Stimulated activated CD8-positive, alpha-beta memory T cell treated with anti-CD3 and anti-CD28 coated beads, Interleukin-7, amount 100 ng/mL, for 24 hours (primary cell): ENCODE measurements at regions not wholly inside any gene's neighbourhood (a gene's known extent, or its start where the extent isn't known, plus 50 kb on each side); places are given as distances from the start of the nearest gene placed in this dataset.

Experiments
- DNase-seq: peaks from one replicate; pipeline ENCODE4 v3.0.0-alpha.2; 2020; ENCODE audit warnings: low read depth

DNA sequence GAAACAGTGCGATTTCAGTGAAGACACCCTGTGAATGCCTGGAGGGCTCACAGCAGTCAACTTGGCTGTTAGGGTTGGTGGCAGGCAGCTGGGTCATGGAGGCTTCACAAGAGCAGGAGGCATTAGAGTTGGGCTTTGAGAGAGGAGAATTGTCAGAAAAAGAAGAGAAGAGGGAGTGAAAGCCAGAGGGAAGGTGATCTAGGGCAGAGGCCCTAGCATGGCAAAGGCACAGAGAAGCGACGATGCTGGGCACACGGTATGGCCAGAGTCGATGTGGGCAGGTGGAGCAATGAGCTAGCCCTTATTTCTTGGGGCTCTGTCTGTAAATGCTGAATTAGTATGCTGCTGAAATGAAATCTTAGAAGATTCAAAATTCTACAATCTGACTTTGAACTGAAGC, 52.6 kb upstream of the OLFM4 start:
- no peak for DNase-seq

DNA sequence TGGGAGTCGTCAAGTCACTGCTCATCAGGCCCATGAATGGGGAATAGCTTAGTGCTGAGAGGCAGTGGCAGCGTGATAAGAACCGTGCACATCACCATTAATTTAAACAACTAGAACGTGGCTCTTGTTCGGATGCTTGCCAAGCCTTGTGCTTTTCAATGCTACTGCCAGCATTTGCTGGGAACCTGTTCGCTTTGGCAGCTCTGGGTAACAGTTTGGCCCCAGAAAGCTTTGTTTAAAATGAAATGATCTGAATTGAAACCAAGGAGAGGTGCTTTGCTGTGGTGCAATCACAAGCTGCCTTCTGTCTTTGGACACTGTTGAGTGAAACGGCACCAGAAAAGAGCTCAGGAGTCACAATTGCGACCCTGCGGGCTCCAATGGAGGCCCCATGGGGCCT, 53.5 kb upstream of the OLFM4 start:
- DNase-seq = no peak

DNA sequence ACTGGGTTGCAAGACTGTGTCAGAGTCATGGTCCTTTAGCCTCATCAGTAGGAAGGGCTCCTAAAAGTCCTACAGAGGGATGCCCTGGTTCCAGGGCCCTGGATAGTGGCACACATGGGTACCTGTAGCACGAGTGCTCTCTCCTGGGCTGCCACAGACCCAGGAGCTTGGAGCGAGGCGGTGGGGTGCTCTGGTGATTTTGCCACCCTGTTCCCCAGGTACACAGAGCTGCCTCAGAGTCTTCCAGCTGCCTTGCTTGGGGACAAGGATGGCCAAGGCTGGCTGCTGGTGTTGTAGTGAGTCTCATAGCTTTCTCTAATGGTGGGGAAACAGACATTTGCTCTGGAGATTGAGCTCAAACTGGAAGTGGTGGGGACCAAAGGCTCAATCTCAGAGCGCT, 53.9 kb upstream of the OLFM4 start:
- no peak for DNase-seq

DNA sequence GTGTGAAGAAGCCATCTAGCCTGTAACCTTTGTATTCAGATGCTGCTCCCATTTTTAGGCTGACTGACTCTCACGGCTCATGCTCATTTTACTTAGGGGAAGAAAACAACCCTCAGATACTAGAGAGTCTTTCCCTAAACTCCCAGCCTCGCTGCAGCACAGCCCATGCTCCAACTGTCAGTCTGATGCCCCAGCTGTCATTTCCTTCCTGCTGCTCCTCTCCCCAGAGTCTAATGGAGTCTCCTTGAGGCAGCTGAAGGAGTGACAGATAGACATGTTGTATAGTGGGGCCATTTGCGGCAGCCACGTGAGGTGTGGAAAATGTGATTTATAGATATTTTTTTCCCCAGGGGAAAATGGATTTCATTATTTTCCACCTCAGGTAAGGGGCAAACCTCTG, 59.2 kb upstream of the OLFM4 start:
- DNase-seq = no peak

DNA sequence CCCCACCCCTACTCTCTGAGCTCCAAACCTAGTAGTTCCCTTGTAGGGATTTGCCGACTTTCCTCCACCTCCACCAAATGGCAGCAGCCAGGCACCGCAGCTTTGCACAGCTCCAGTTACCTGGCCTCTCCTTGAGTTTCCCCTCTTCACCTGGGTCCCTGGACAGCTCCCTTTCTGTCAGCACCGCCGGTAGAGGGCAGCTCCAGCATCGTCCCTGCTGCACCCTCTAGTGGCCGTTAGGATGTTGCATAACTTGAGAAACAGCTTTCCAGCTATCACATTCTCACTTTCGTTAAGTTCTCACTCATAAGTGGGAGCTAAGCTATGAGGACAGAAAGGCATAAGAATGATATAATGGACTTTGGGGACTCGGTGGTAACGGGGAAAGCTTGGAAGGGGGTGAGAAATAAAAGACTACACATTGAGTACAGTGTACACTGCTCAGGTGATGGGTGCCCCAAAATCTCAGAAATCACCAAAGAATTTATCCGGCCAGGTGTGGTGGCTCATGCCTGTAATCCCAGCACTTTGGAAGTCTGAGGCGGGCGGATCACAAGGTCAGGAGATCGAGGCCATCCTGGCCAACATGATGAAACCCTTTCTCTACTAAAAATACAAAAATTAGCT, 60.4 kb upstream of the OLFM4 start:
- DNase-seq = peak; percentile 26

DNA sequence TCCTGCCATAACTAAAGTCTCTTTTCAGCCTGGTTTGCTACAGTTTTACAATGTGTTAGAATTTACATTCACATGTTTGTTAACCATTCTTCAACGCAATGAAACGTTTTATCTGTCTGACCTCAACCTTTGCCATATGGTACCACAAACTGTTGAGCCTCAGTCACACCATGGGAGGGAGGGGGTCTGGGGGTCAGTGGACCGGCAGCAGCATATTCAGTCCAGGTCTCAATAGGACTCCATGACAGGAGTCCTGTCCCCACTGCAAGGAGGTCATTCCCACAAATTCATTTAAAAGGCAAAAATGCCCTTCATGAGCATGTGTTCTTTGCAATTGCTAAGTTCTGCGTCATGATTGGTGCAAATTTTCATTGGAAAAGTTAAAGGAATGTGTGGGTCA, 66.6 kb upstream of the OLFM4 start:
- DNase-seq = no peak

DNA sequence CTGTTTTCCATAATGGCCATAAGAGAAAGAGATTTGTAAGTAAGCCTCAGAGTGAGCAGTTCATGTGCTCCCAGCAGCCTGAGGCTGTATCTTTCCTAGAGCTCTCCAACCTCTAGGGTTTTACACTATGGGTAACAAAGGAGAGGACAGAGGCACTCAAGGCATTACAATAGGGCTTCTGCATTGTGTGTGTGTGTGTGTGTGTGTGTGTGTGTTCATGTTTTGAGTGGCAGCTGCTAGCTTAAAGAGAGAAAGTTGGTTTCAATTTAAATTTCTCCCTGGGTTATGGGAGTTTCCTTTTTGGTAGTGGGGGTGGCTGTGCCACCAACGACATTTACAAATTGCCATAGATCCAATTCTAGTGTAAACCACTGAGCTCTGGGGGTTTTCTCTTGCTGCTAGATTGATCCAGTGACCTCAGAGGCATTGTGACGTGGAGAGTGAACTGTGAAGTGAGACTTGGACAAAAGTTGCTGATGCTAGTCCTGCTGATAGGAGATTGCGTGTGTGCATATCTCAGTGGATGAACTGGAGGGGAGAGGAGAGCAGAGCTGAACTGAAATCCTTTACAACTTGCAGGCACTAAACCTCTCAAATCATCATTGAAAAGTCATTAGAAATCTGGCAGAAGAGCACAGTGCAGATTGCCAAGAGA, 67.2 kb upstream of the OLFM4 start:
- no peak for DNase-seq

DNA sequence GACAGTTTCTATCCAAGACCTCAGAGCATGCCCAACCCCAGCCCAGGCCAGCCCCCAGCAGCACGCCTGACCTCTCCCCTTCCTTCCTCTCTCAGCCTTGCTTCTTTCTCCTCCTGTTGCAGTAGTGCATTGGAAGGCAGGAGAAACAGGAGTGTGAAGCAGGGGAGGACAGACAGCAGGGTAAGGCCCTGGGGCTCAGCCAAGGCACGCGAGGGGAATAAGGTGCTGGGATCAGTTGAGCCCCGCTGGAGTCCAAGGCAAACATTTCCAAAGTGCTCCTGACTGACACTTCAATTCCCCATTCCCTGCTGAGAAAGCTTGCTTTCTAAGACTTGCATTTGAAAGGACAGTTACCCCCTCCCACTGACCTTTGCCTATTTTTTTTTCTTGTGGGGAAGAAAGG, 73.1 kb upstream of the OLFM4 start:
- DNase-seq = no peak

DNA sequence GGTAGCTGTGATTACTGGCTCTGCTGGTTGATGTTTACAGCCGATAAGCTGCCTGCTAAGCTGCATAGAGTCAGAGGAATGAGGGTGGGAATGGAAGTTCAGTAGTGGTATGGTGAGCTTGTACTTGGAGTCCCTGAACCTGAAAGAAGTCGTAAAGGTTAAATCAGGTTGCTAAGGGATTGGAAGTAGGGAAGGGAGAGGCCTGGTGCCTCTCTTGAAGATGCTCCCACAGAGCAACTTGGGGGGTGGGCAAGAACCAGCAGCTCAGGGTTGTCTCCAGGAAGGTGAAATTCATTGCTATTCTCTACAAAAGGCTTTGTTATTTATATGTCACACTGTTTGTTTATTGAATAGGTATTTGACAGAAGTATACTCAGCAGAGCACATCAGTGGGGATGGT, 73.8 kb upstream of the OLFM4 start:
- no peak for DNase-seq

DNA sequence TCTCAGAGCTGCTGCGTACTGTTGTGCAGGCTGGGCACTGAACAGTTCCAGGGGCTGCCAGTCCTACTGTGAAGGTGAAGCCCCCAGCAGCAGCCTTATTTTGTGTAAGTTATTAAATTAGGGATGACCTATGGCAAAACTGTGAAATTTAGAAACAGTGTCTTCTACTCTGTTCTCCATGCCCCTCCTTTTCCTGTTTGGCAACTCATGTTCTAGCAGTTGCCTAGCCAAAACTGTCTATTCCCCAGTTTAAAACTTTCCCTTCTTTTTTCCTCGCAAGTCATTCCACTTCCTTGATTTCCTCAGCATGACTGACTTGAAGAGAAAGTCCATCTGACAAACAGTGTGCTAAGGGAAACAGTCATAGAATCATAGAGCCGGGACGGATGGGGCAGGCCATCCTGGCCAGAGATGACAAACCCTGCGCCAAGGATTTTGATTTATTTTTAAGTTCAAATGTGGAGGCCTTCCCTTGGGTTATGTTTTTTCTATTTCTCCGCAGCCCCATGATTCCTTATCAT, 78.1 kb upstream of the OLFM4 start:
- DNase-seq = no peak

DNA sequence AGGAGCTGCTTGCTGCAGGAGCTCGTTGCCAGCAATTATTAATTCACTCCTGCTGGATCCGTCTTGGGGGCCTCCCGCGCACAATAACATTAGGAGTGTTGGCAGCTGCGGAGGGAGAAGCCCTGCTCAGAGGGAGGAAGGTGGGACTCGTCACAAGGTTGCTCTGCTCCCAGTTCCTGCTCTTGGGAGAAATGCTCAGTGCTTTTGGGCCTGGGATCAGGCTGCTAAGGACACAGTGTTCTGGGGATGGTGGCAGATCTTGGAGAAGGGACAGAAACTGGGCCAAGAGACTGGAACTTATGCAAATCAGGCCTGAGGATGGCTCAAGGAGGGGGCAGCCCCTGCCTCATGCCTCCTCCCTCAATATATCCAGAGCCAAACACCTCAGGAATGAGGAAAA, 78.9 kb upstream of the OLFM4 start:
- no peak for DNase-seq

DNA sequence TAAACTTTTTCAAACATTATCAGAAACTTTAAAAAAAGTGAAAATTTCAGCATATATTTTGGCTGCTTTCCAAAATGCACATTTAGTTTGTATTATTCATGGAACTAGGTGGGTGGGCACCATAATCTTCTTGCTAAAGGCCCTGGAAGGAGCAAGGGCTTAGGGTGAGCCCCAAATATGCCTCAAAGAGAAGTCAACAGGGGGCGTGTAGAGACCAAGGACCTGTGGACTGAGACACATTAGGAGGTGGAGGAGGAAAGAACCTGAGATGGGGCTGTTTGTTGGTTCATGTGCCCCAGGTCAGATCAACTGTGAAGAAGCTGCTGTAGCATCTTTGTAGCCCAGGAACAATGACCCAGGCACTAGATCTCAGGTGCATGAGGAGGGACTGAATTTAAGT, 79.6 kb upstream of the OLFM4 start:
- DNase-seq = no peak

DNA sequence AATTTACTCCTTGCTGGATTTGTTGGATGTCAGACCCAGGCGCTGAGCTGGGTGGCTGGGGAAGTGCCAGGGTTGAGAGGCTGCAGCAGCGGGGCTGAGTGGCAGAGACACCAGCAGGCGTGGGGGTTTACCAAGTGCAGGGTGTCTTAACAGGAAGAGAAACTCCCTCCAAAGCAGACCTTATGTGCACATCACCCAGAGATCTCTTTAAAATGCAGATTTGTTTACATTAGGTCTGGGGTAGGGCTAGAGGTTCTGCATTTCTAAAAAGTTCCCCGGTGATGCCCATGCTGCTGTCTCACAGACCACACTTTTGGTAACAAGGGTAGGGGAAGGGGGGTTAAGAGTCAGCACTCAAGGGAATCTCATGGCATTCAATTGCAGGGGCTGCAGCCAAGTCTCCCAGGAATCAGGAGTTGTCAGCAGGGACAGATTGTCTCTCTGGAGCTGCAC, 80.7 kb upstream of the OLFM4 start:
- DNase-seq = no peak

DNA sequence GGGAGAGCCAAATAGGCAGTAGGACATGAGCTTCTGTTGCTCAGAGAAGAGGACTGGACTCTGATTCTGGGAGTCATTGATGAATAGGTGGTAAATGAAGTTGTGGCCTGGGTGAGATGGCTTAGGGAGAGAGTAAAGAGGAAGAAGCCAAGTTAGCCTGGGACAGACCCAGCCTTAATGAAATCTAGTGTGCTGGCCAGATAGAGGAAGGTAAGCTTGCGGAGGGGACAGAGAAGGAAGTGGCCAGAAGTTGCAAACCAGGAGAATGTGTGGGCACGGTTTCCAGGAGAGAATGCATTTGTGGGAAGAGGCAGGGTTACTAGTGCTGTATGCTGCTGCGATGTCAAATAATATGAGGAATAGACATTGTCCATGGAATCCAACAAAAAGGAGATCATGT, 83.3 kb upstream of the OLFM4 start:
- no peak for DNase-seq

DNA sequence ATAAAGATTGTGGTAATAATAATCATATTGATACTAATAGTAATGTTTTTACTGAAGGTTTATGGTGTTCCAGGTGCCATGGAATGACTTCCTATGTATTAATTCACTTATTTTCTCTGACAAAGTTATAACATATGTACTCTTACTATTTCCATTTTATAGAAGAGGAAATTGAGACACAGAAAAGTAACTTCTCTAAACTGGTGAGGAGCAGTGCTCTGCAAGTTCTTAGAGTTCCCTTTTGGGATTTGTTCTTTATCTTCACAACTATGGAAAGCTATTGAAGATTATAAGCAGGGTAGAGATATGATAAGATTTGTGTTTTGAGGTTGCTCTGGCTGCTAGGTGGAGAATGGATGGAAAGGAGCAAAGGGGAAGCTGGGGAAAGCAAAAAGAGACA, 83.9 kb upstream of the OLFM4 start:
- no peak for DNase-seq

DNA sequence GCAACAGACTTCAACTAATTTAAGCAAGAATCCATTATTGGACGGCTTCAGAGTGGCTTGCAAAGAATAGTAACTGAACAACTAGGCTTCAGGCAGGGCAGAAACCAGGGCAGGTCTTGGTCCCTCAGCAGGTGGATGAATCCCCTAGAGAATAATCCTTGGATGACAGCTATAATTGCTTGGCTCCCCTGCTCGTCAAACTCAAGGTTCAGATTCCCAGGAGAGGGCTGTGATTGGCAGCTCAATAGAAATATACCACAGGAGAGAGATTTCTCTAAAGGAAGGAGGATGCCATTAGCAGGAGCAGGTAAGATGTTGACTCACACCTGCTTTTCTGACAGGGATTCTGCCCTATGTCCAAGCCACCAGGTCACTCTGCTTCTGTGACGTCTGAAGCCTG, 89.6 kb upstream of the PCDH8 start:
- DNase-seq = no peak

DNA sequence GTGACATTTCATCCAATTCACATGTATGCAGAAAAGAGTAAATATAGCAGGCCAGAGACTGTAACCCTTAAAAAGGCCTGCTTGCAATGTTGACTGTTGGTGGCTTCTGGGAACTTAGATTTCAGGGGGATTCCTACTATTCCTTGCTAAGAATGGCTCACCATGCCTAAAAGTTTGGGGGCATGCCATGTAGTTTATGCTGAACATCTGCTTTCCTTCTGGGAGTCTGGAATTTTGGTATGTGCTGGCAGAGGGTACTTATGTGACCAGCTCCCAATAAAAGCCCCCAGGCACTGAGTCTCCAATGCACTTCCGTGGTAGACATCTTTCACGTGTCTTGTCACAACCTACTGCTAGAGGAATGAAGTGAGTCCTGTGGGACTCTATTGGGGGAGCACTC, 88.4 kb upstream of the PCDH8 start:
- no peak for DNase-seq

DNA sequence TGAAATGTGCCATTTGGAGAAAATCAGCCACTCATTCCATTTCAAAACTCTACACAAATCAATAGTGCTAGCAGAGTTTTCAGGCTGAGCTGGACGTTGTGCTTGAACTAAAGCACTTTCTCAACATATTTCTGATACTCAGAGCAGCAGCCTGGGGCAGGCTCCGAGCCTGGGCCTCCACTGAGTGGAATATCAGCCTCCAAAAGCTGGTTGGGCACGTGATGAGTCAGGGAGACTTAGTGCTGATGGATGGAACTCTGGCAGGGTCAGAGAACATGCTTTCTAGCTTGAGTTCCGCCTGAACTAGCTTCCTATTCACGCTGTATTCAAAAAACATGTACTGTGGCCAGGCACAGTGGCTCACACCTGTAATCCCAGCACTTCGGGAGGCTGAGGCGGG, 85.8 kb upstream of the PCDH8 start:
- no peak for DNase-seq

DNA sequence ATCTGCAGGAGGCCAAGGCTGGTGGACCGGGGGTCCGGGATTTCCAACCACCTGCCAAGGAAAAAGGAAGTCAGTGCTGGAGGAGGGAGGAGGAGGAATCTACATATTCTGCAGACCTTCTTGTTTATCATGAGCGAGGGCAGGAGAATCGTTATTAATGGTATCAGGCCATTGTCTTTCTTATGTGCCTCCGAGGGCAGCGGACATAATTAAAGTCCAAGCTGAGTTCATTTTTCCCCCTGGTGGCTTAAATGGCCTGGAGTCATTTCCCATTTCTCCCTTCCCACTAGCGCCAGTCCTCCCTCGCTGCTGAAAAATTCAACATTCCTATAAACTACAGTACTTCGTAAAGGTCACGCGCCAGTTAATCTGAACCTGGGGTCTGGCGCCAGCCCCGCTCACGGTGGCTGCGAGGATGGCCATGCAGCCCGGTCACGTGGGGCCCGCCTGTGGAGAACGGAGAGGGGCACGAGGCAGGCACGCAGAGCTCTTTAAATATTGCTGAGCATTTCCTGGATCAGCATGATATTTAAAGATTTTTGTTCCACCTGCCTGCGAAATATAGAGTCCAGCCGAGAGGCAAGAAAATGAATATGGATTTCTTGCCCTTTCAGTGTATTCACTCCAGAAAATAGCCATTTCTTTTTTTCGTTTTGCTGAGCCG, 85.2 kb upstream of the PCDH8 start:
- DNase-seq = no peak

DNA sequence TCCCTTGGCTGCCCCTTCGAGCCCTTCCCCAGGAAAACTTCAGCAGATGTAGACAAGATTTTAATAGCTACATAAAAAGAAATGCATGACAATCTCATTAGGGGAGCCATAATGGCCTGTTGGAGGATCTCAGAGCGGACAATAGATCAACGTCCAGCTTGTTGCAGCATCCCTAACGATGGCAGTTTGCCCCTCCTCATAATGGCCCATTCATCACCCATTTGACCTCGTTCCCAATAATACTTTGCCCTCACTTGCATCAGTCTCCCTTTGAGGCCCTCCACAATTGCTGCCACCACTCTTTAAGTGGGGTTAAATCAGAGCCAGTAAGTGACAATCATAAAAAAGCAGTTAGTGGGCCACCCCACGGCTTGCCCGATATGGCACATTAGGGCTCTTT, 84.7 kb upstream of the PCDH8 start:
- DNase-seq = no peak

DNA sequence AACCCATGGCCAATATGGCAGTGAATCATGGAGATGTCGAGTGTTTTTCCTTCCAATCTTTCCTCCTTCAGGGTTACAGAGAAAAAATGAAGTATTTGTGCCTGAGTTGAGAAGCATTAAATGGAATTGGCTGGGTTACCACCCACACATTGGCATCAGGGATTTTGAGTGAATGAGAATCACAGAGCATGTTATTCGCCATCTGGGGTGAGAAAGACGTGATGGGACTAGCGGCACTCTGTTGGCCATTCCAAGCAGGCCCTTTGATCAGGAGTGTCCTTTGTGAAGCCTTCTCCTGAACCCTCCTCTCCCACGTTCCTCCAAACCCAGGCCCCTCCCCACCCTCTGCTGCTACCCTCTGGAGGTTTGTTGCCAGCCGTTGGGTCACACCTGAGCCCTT, 84.2 kb upstream of the PCDH8 start:
- DNase-seq = no peak

DNA sequence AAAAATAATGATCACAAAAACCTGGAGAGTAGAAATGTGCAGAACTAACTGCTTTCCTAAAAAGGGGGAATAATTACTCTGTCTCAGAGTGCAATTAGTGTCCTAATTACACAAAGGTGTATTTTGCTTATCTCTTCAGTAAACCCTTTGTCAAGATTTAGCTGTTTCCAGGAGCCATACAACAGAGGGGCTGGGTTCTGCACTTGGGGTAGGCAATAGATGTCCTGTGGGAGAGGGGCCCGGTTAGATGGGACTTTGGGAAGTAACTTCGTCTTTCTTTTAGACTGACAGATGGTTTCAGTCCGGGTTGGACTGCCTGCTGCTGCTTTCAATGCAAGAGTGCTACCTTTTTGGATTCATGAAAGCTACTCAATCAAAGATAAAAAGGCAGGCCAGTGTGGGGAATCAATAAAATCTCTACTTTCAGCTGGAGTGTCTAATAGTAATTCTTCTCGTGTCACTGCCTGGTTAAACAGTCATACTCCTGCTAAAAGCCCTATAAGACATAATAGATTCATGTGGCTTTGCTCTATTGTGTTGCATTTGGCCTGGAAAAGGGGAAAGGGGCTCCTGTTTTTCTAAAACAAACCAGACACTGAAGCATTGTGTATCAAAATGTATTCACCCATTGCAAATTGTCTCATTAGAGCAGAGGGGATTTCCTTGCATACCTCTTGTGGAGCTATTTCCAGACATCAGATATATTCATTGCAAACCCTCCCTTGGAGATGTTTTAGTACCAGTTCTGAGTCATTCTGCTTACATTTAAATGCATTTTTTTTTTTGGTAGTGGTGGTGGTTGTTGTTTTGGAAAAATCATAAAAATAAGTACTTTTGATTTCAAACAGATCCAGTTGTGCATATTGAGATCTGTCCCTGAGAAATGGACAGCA, 83.3 kb upstream of the PCDH8 start:
- DNase-seq = no peak

DNA sequence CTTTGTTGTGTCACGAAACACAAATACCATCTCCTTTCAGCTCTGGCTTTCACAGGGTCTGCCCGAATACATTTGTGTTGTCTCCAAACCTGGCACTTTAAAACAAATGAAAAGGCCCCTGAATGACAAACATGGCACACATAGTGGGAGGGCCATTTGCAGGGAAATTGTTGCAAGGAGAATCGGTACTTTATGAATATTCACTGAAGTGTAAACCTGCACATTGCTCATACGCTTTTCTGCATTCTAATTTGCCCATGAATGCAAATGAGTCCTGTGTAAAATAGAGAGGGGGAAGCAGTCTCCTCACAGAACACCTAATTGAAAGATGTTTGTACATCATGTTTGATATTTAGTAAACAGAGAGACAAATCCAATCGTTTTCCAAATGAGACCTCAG, 82.7 kb upstream of the PCDH8 start:
- DNase-seq = no peak
